OCI-LY3 (cell line): ENCODE measurements at regions not wholly inside any gene's neighbourhood (a gene's known extent, or its start where the extent isn't known, plus 50 kb on each side); places are given as distances from the start of the nearest gene placed in this dataset.

Source experiments
- H2AFZ ChIP-seq: fragments of 200-600, 300-600 bp; shearing (Covaris generic); 2 replicates; pipeline ENCODE4 v1.6.0; 2014; ENCODE audit warnings: antibody characterized with exemption, low read depth, low read length
- H3K27ac ChIP-seq: fragments of 200-600, 300-600 bp; sonication (generic); 2 replicates; pipeline ENCODE4 v1.5.1; 2014; ENCODE audit warnings: mild to moderate bottlenecking, low read length, moderate library complexity, mixed read lengths
- H3K27me3 ChIP-seq: fragments of 200-600, 300-600 bp; sonication (generic); 2 replicates; pipeline ENCODE4 v1.6.1; 2014; ENCODE audit warnings: low read depth, low read length, mixed read lengths
- H3K36me3 ChIP-seq: fragments of 200-600, 300-600 bp; sonication (generic); replicated peaks from 2 replicates; pipeline ENCODE3; 2014; ENCODE audit warnings: low read depth, low read length, mixed read lengths
- H3K4me1 ChIP-seq: fragments of 300-600, 200-600 bp; sonication (generic); 2 replicates; pipeline ENCODE4 v1.6.1; 2014; ENCODE audit warnings: low read length, mixed read lengths
- H3K4me2 ChIP-seq: fragments of 200-600, 300-600 bp; sonication (generic); 2 replicates; pipeline ENCODE4 v1.6.1; 2014; ENCODE audit warnings: low read length, mixed read lengths
- H3K4me3 ChIP-seq: fragments of 300-600, 200-600 bp; sonication (generic); 2 replicates; pipeline ENCODE4 v1.5.1; 2014; ENCODE audit warnings: antibody characterized with exemption, mild to moderate bottlenecking, low read length, moderate library complexity
- H3K79me2 ChIP-seq: fragments of 300-600, 200-600 bp; shearing (Covaris generic); 2 replicates; pipeline ENCODE4 v1.6.1; 2014; ENCODE audit warnings: mild to moderate bottlenecking, low read length, mixed read lengths
- H3K9ac ChIP-seq: fragments of 300-600, 200-600 bp; shearing (Covaris generic); 2 replicates; pipeline ENCODE4 v1.6.0; 2014; ENCODE audit warnings: mild to moderate bottlenecking, low read length, moderate library complexity
- H3K9me3 ChIP-seq: fragments of 200-600, 300-600 bp; shearing (Covaris generic); 2 replicates; pipeline ENCODE4 v1.6.1; 2014; ENCODE audit warnings: low read length, mixed read lengths; ENCODE audit not compliant: insufficient read depth
- H4K20me1 ChIP-seq: fragments of 200-600, 300-600 bp; sonication (generic); 2 replicates; pipeline ENCODE4 v1.6.1; 2016; ENCODE audit warnings: low read length, mixed read lengths; ENCODE audit not compliant: insufficient read depth
- EZH2phosphoT487 ChIP-seq: fragments of 200-600 bp; shearing (Covaris generic); IDR thresholded peaks from 2 replicates; pipeline ENCODE4 v1.6.1; 2018; ENCODE audit warnings: antibody characterized with exemption, mixed run types, low read depth
- TF ChIP-seq, protein P1 (sequence below): fragments of 200-600, 300-600 bp; sonication (generic); IDR thresholded peaks from 2 replicates; pipeline ENCODE4 v1.5.1; 2014; ENCODE audit warnings: antibody characterized with exemption, low read length, low read depth

DNA sequence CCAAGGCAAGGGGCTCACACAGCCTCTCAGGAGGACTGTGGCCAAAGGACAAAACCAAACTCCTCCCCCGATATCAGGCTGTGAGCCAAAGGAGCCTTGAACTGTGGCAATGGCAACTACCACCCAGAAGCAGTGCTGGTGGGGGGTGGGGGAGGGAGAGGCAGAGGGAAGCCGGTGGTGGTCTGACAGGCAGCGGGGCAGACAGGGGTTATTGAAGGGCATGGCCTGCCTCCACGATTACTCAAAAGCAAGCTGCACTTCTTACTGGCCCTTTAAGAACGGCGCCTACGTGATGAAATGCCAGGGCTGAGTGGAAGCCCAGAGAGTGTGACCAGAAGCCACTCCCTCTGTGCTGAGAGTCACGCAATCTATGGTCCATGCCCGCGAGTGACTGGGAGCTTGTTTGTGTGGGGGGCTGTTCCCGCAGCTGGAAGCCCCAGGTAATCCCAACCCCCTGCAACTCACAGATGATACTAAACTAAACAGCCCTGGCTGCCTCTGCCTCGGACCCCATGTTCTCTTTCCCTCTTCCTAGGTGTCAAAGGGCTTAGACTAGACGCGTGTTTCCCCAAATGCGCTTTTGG is 128.2 kb upstream of the CXCR4 start:
- peaks cover 17% of the 10 kb centered on the region for H3K27me3 ChIP-seq
- peak overlapping the region; percentile 65 for H3K4me2 ChIP-seq
- no peaks in the 10 kb centered on the region for H3K36me3 ChIP-seq
- H3K27ac ChIP-seq: peak overlapping the region; percentile 46
- peaks cover 19% of the 10 kb centered on the region for H3K4me1 ChIP-seq
- peak overlapping the region; percentile 43 for H3K4me3 ChIP-seq
- H4K20me1 ChIP-seq: no peaks in the 10 kb centered on the region
- H3K9ac ChIP-seq: peak overlapping the region; percentile 51
- H3K9me3 ChIP-seq: no peaks in the 10 kb centered on the region
- TF ChIP-seq EZH2phosphoT487: no peak
- TF ChIP-seq, protein P1, sequence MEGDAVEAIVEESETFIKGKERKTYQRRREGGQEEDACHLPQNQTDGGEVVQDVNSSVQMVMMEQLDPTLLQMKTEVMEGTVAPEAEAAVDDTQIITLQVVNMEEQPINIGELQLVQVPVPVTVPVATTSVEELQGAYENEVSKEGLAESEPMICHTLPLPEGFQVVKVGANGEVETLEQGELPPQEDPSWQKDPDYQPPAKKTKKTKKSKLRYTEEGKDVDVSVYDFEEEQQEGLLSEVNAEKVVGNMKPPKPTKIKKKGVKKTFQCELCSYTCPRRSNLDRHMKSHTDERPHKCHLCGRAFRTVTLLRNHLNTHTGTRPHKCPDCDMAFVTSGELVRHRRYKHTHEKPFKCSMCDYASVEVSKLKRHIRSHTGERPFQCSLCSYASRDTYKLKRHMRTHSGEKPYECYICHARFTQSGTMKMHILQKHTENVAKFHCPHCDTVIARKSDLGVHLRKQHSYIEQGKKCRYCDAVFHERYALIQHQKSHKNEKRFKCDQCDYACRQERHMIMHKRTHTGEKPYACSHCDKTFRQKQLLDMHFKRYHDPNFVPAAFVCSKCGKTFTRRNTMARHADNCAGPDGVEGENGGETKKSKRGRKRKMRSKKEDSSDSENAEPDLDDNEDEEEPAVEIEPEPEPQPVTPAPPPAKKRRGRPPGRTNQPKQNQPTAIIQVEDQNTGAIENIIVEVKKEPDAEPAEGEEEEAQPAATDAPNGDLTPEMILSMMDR: no peak
- no peaks in the 10 kb centered on the region for H3K79me2 ChIP-seq
- H2AFZ ChIP-seq: peak overlapping the region; percentile 81

DNA sequence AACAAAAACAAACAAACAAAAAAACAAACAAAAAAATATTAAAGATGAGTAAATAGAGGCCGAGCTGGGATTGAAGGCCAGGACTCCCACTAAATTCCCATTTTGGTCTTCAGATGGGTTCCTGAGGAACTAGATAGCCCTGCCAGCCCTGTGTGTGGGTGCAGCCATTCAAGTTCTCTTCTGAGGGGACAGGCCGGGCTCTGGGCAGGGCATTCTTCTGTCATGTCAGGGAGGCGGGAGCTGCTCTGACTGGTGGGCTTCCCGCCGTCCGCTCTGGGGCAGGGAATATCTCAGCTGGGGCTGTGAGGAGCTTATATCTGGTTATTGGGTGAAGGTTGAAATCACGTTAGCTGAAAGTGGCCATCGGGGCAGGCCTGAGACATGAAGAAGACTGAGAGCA is 127.3 kb upstream of the CXCR4 start:
- Histone ChIP-seq H3K79me2 (no peaks in the 10 kb centered on the region), H3K36me3 (no peaks in the 10 kb centered on the region), H3K27ac (no peak overlapping the region; the same call in 1 of the 2 replicates), H3K27me3 (peaks cover 17% of the 10 kb centered on the region), H3K4me1 (peaks cover 21% of the 10 kb centered on the region), H3K4me2 (peak overlapping the region; percentile 65; the same call in 1 of the 2 replicates), H3K4me3 (no peak overlapping the region), H4K20me1 (no peaks in the 10 kb centered on the region), H3K9me3 (peaks cover 1% of the 10 kb centered on the region; the same call in 1 of the 2 replicates), H3K9ac (no peak overlapping the region), H2AFZ (no peak overlapping the region)
- TF ChIP-seq, protein P1: no peak
- TF ChIP-seq EZH2phosphoT487: no peak

DNA sequence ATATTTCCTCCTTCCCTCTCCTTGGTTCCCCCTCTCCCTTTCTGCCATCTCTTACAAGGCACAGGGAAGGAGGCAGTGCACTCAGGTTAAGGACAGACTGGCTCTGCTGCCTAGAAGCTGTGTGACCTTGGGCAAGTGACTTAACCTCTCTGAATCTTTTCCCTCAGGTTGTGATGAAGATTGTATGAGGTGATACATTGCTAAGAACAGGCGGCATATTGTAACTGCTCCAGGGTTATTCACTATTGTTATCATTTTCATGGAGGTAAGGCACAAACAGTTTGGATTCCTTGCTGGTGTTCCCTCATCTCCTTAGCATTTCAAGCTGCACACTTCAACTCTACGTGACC is 126.6 kb upstream of the CXCR4 start:
- Histone ChIP-seq H3K4me3 (no peak overlapping the region), H3K36me3 (no peaks in the 10 kb centered on the region), H3K4me1 (peaks cover 28% of the 10 kb centered on the region), H3K9me3 (peaks cover 4% of the 10 kb centered on the region; the same call in 1 of the 2 replicates), H3K9ac (no peak overlapping the region), H2AFZ (no peak overlapping the region), H4K20me1 (no peaks in the 10 kb centered on the region), H3K4me2 (no peak overlapping the region), H3K27me3 (peaks cover 17% of the 10 kb centered on the region), H3K27ac (no peak overlapping the region), H3K79me2 (no peaks in the 10 kb centered on the region)
- TF ChIP-seq EZH2phosphoT487: no peak

DNA sequence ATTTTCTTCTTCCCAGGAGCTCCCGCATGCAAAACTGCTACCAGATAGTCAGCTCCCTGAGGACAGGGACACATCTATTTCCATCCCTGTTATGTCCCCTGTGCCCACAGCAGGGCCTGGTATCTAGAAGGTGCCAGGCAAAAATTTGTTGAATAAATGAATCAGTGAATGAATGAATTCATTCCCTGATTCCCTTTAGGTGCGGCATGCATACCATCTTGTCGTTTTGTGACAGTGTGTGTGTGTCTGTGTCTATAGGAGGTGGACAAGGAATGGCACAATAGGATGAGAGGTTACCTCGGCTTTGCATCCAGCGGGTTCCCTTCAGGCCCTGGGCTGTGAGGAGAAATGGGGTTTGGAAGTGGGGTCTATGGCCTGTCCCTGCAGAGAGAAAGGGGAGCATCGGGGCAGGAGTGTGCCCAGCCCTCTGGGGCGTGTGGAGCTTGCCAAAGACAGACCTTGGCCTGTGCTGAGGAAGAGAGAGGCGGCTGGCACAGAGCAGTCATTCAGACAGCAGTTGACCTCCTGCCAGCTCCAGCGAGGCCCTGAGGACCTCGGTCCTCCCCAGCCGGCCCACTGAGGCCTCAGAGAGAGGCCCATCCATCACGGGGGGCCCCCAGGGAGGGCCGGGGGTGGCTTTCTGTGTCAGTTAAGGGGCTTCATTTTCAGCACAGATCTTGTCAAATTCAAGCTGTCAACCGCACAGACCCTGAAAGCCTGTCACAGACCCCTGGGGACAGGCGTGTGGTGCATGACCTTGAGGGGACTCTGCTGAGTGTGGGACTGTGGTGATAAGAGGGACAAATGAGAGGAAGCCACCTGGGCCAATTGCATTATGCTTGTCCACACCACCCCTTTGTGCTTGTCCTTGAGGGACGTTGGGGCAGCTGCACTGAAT is 125.9 kb upstream of the CXCR4 start:
- H2AFZ ChIP-seq: no peak overlapping the region

More for the DNA sequence above, 125.9 kb upstream of the CXCR4 start:
- H3K9me3 ChIP-seq: peaks cover 4% of the 10 kb centered on the region; the same call in 1 of the 2 replicates
- H3K9ac ChIP-seq: no peak overlapping the region
- H3K36me3 ChIP-seq: no peaks in the 10 kb centered on the region
- H3K4me1 ChIP-seq: peaks cover 35% of the 10 kb centered on the region
- no peaks in the 10 kb centered on the region for H4K20me1 ChIP-seq
- H3K79me2 ChIP-seq: no peaks in the 10 kb centered on the region
- no peak overlapping the region for H3K4me3 ChIP-seq
- peaks cover 14% of the 10 kb centered on the region for H3K27me3 ChIP-seq
- no peak overlapping the region for H3K27ac ChIP-seq
- no peak overlapping the region for H3K4me2 ChIP-seq
- TF ChIP-seq, protein P1: no peak
- no peak for TF ChIP-seq EZH2phosphoT487
